GM12878 (cell line): ENCODE measurements at regions not wholly inside any gene's neighbourhood (a gene's known extent, or its start where the extent isn't known, plus 50 kb on each side); places are given as distances from the start of the nearest gene placed in this dataset.

Experiments
- ATAC-seq: fragments of 200-7000 bp; cut with Tn5 transposase; 3 replicates; pipeline ENCODE4 v1.9.1; 2020; ENCODE audit warnings: mild to moderate bottlenecking, moderate library complexity
- BruUV-seq: library from RNA; stranded (reverse); fragments of 400-500 nt; replicated peaks from 2 replicates; lab custom pipeline; 2021; lab: Mats Ljungman, UMichigan
- CTCF ChIA-PET: fragments of 300-600 bp; sonication (Branson Sonifier 250); formaldehyde crosslinking; extraction: SDS; loops from one replicate; lab custom pipeline; 2021; ENCODE audit warnings: inconsistent platforms; lab: Yijun Ruan, JAX
- POLR2A ChIA-PET: fragments of 350-600 bp; formaldehyde crosslinking; extraction: SDS; loops from one replicate; lab custom pipeline; 2021; ENCODE audit warnings: inconsistent platforms; lab: Charles Lee
- RAD21 ChIA-PET: fragments of 300-600 bp; sonication (Branson Sonifier 250); formaldehyde crosslinking; loops from one replicate; lab custom pipeline; 2023; ENCODE audit warnings: antibody characterized with exemption; ENCODE audit not compliant: unreplicated experiment; lab: Charles Lee
- SMC1A ChIA-PET: fragments of 300-600 bp; sonication (Branson Sonifier 250); formaldehyde crosslinking; loops from one replicate; lab custom pipeline; 2023; ENCODE audit not compliant: unreplicated experiment, uncharacterized antibody; lab: Charles Lee
- DNase-seq: peaks from one replicate; pipeline ENCODE4 v3.0.0-alpha.2; 2011; ENCODE audit warnings: low read depth, low spot score
- FAIRE-seq: peaks from 3 replicates; lab custom pipeline; 2011; peaks lifted over from hg19 to GRCh38; lab: Jason Lieb, UNC
- H2AFZ ChIP-seq: 2 replicates; pipeline ENCODE4 v1.6.0; 2011; ENCODE audit warnings: low read depth, low read length, control low read depth; ENCODE audit not compliant: control insufficient read depth
- H3K27ac ChIP-seq: 2 replicates; pipeline ENCODE4 v1.5.1; 2011; ENCODE audit warnings: control low read depth; ENCODE audit not compliant: control insufficient read depth, insufficient read depth
- H3K27me3 ChIP-seq, 2 experiments: replicated peaks in 1 of 2; 2 replicates each; pipeline versions ENCODE4 v1.6.0 to v1.6.1; 2011; ENCODE audit warnings: low read length in 1 of 2; ENCODE audit not compliant: control insufficient read depth in 2 of 2, insufficient read depth in 2 of 2
- H3K36me3 ChIP-seq, 2 experiments: 2 replicates each; pipeline ENCODE4 v1.5.1; 2011; ENCODE audit warnings: low read length in 1 of 2; ENCODE audit not compliant: control insufficient read depth in 2 of 2, insufficient read depth in 2 of 2
- H3K4me1 ChIP-seq: 2 replicates; pipeline ENCODE4 v1.6.1; 2011; ENCODE audit warnings: mild to moderate bottlenecking, low read length, moderate library complexity, mixed read lengths; ENCODE audit not compliant: control insufficient read depth, insufficient read depth
- H3K4me2 ChIP-seq: 2 replicates; pipeline ENCODE4 v1.6.0; 2011; ENCODE audit warnings: control low read depth; ENCODE audit not compliant: control insufficient read depth, insufficient read depth
- H3K4me3 ChIP-seq: fragments of 200-600 bp; sonication (generic); 2 replicates; pipeline ENCODE4 v1.5.1; 2016
- H3K79me2 ChIP-seq: 2 replicates; pipeline ENCODE4 v1.6.0; 2011; ENCODE audit warnings: low read length; ENCODE audit not compliant: control insufficient read depth, insufficient read depth
- H3K9ac ChIP-seq: 2 replicates; pipeline ENCODE4 v1.8.0; 2011; ENCODE audit warnings: low read length, control low read depth, mixed read lengths; ENCODE audit not compliant: control insufficient read depth, insufficient read depth
- H3K9me3 ChIP-seq: replicated peaks from 3 replicates; pipeline ENCODE4 v1.5.1; 2011; ENCODE audit warnings: mild to moderate bottlenecking, low read length; ENCODE audit not compliant: control insufficient read depth, insufficient read depth
- H4K20me1 ChIP-seq: 2 replicates; pipeline ENCODE4 v1.6.0; 2011; ENCODE audit not compliant: control insufficient read depth, insufficient read depth
- ATF7 ChIP-seq: fragments of 450-650 bp; IDR thresholded peaks from 2 replicates; pipeline ENCODE4 v1.6.1; 2016; ENCODE audit warnings: low read depth, mild to moderate bottlenecking
- BACH1 ChIP-seq: fragments of 450-650 bp; IDR thresholded peaks from 2 replicates; pipeline ENCODE4 v1.6.1; 2017; ENCODE audit warnings: mild to moderate bottlenecking, borderline replicate concordance
- CUX1 ChIP-seq: IDR thresholded peaks from 2 replicates; pipeline ENCODE4 v1.6.1; 2012; ENCODE audit warnings: improper control_type of control experiment, low read depth, low read length; ENCODE audit not compliant: insufficient replicate concordance
- KDM1A ChIP-seq: fragments of 200-600 bp; sonication (generic); IDR thresholded peaks from 2 replicates; pipeline ENCODE4 v1.6.1; 2016; ENCODE audit warnings: borderline replicate concordance
- MAX ChIP-seq: IDR thresholded peaks from 2 replicates; pipeline ENCODE4 v1.6.1; 2012; ENCODE audit warnings: low read depth, low read length, improper control_type of control experiment
- MXI1 ChIP-seq: fragments of 150-350 bp; IDR thresholded peaks from 2 replicates; pipeline ENCODE4 v1.6.1; 2011; ENCODE audit warnings: low read depth, mild to moderate bottlenecking, inconsistent platforms, low read length, improper control_type of control experiment
- NFIC ChIP-seq: IDR thresholded peaks from 2 replicates; pipeline ENCODE4 v1.6.1; 2012; ENCODE audit warnings: low read depth, mild to moderate bottlenecking, inconsistent platforms, low read length, moderate library complexity
- PML ChIP-seq: IDR thresholded peaks from 2 replicates; pipeline ENCODE4 v1.6.1; 2012; ENCODE audit warnings: low read length, inconsistent platforms
- SIN3A ChIP-seq: IDR thresholded peaks from 2 replicates; pipeline ENCODE4 v1.6.1; 2012; ENCODE audit warnings: low read depth, low read length, improper control_type of control experiment
- SRF ChIP-seq, 2 experiments: IDR thresholded peaks; 2 replicates each; pipeline ENCODE4 v1.6.1; 2011; ENCODE audit warnings: low read depth in 2 of 2, low read length in 2 of 2, mild to moderate bottlenecking in 1 of 2, moderate library complexity in 1 of 2
- TCF3 ChIP-seq: IDR thresholded peaks from 2 replicates; pipeline ENCODE4 v1.6.1; 2012; ENCODE audit warnings: low read depth, mild to moderate bottlenecking, low read length, borderline replicate concordance; ENCODE audit not compliant: insufficient read depth
- ZNF687 ChIP-seq: fragments of 450-650 bp; IDR thresholded peaks from 2 replicates; pipeline ENCODE4 v1.6.1; 2017; ENCODE audit warnings: mild to moderate bottlenecking, moderate library complexity
- WGBS: methylation state at CpG from one replicate; pipeline ENCODE4 v1.1.6; 2016; ENCODE audit warnings: low lambda C conversion rate; ENCODE audit not compliant: insufficient replicate concordance, insufficient coverage; ENCODE audit errors: missing lambda C conversion rate; 5-methylcytosine and 5-hydroxymethylcytosine counted together
- in situ Hi-C: fragments of 300-500 bp; cut with MboI; formaldehyde crosslinking; loops from 9 replicates; pipeline ENCODE4 v1.14.3; 2018; ENCODE audit warnings: mixed read lengths
- intact Hi-C: fragments of 100-400 bp; cut with micrococcal nuclease; formaldehyde crosslinking; loops from one replicate; pipeline ENCODE4 v1.14.2; 2022; ENCODE audit not compliant: unreplicated experiment

GRCh38 chr6:54993294-54993693 is 146.7 kb downstream of the FAM83B start:
- Histone ChIP-seq H3K4me2 (no peak overlapping the region), H3K27ac (no peak overlapping the region), H2AFZ (no peak overlapping the region), H4K20me1 (no peaks in the 10 kb centered on the region), H3K27me3 (no peaks in the 10 kb centered on the region), H3K4me1 (no peaks in the 10 kb centered on the region), H3K79me2 (no peaks in the 10 kb centered on the region), H3K9me3 (no peaks in the 10 kb centered on the region), H3K36me3 (no peaks in the 10 kb centered on the region), H3K9ac (no peak overlapping the region), H3K4me3 (no peak overlapping the region)
- SMC1A ChIA-PET, result interaction anchor here (0.9 to 4.3 kb wide), 3 partner anchors 73 to 1007 kb away, joined by 3 to 27 read pairs (median 3); no protein-coding TSS in a partner anchor
- ATAC-seq (no peak), FAIRE-seq (no peak), DNase-seq (no peak)
- TF ChIP-seq SRF (IDR thresholded peaks at IDR 0.05; ENCODE audit: low read depth in 2 of 2, low read length in 2 of 2), result no peak
- TF ChIP-seq CUX1, result no peak
- no peak for TF ChIP-seq MXI1
- no peak for TF ChIP-seq KDM1A
- TF ChIP-seq TCF3, result no peak
- TF ChIP-seq NFIC, result no peak
- TF ChIP-seq SIN3A, result no peak
- TF ChIP-seq MAX, result no peak
- no peak for TF ChIP-seq BACH1
- TF ChIP-seq ATF7, result no peak
- TF ChIP-seq PML, result no peak
- no peak for TF ChIP-seq ZNF687
- 4% methylated on average over 4 of the region's 4 CpGs for WGBS
- intact Hi-C loops, result loop anchor here (1.0 to 5.0 kb wide), 2 partner anchors 275 to 1006 kb away; no protein-coding TSS in a partner anchor
- CTCF ChIA-PET, result interaction anchor here (0.7 to 6.5 kb wide), 6 partner anchors 13 to 296 kb away, joined by 3 to 48 read pairs (median 4); no protein-coding TSS in a partner anchor
- in situ Hi-C loops, result no loop called here
- POLR2A ChIA-PET, result no interaction called here
- BruUV-seq, result no TSS peak
- RAD21 ChIA-PET, result no interaction called here
